WERI-Rb-1 (cell line): ENCODE measurements at regions not wholly inside any gene's neighbourhood (a gene's known extent, or its start where the extent isn't known, plus 50 kb on each side); places are given as distances from the start of the nearest gene placed in this dataset.

Experiments used
- DNase-seq: peaks from one replicate; pipeline ENCODE4 v3.0.0-alpha.2; 2020
- H3K27ac ChIP-seq: fragments of 250-450 bp; sonication (Bioruptor Pico); 2 replicates; pipeline ENCODE4 v1.5.1; 2020; ENCODE audit warnings: mild to moderate bottlenecking, moderate library complexity
- H3K27me3 ChIP-seq: fragments of 250-450 bp; sonication (Bioruptor Pico); 2 replicates; pipeline ENCODE4 v1.5.1; 2021; ENCODE audit warnings: mild to moderate bottlenecking, low read depth, moderate library complexity; ENCODE audit not compliant: insufficient read depth, severe bottlenecking
- H3K36me3 ChIP-seq: fragments of 250-450 bp; sonication (Bioruptor Pico); 2 replicates; pipeline ENCODE4 v1.5.1; 2020; ENCODE audit warnings: mild to moderate bottlenecking, moderate library complexity
- H3K4me3 ChIP-seq: 2 replicates; pipeline ENCODE4 v1.5.1; 2011; ENCODE audit warnings: low read depth, mild to moderate bottlenecking, control low read depth, low read length
- H3K9me3 ChIP-seq: fragments of 250-450 bp; sonication (Bioruptor Pico); 2 replicates; pipeline ENCODE4 v1.5.1; 2021; ENCODE audit warnings: mild to moderate bottlenecking, moderate library complexity; ENCODE audit not compliant: severe bottlenecking
- CTCF ChIP-seq: IDR thresholded peaks from 2 replicates; pipeline ENCODE4 v1.5.1; 2011; ENCODE audit warnings: low read depth, mild to moderate bottlenecking, control low read depth, inconsistent platforms, low read length

- Histone ChIP-seq H3K27ac (no peak overlapping the region), H3K27me3 (peaks cover 14% of the 10 kb centered on the region), H3K36me3 (no peaks in the 10 kb centered on the region), H3K4me3 (no peak overlapping the region), H3K9me3 (no peaks in the 10 kb centered on the region)
- no peak for DNase-seq
- TF ChIP-seq CTCF, result no peak
These were observed 161.3 kb upstream of the REG3A start for GRCh38 chr2:79320871-79321270.

DNA sequence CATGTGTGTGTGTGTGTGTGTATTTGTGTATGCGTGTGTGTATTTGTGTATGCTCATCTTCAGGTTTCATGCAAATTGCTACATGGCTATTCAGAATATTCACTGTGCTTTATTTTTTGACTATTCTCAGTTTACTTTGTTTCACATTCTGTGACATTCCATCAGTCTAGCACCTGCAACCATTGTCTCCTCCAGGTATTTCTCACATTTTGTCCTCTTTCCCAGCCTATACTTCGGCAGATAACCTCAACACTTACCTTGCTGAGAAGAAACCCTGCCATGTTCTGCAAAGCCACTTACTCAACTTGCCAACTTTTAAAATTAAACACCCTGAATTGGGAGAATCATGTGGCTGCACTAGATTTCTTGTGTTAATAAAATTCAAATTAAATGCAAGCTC lies 135.4 kb upstream of the REG3A start:
- Histone ChIP-seq H3K27ac (no peak overlapping the region), H3K4me3 (no peak overlapping the region), H3K27me3 (peaks cover 19% of the 10 kb centered on the region), H3K36me3 (no peaks in the 10 kb centered on the region), H3K9me3 (no peaks in the 10 kb centered on the region)
- no peak for TF ChIP-seq CTCF
- DNase-seq, result no peak

DNA sequence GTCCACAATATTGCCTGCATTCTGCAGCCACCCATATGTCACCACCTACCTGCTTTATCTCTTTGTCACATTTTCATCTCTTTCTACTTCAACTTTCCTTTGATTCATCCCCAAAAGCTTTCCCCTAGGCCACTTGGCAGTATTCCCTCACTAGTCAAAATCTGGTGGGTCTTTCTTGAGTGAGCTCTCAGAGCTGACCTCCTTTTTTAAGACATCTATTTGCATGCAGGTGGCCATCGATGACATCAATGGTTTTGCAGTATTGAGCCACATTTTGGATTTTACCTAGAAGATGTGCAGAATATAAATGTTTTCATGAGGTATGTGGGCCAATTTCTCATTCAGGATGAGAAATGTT lies 133.4 kb upstream of the REG3A start:
- Histone ChIP-seq H3K9me3 (no peaks in the 10 kb centered on the region), H3K27me3 (peaks cover 30% of the 10 kb centered on the region), H3K36me3 (no peaks in the 10 kb centered on the region), H3K4me3 (no peak overlapping the region), H3K27ac (no peak overlapping the region)
- DNase-seq, result no peak
- TF ChIP-seq CTCF, result no peak

DNA sequence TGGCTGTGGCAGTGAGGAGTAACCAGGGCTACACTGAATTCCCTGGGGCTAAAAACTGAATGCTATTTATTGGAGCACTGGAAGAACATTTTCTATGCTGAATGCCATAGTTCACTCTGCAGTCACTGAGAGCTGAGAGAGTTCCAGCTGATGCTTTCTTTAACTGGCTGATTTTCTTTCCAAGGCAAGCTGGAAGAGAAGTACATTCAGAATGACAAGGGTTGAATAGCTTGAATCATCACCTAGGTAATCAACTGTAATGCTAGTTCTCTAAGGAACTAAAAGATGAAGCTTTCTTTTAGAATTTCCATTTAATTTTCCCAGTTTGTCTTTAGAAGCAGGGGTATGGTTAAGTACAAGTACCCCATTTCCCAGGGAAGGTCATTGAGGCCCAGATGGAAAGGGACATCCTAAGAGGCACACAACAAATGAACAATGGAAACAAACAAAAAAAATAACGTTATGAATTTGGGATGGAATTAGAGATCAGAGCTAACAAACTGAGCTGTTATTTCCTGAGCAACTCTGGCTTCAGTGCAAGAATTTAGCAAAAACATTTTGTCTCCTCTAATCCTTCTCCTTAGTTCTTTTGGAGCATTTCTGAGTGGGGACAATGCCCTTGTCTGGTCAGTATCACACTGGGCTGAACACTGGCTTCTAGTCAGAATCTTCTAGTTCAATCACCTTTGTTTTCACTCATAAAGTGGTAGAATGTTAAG lies 132.8 kb upstream of the REG3A start:
- H3K36me3 ChIP-seq, result no peaks in the 10 kb centered on the region
- H3K9me3 ChIP-seq, result no peaks in the 10 kb centered on the region
- no peak for DNase-seq
- H3K27ac ChIP-seq, result no peak overlapping the region
- no peak overlapping the region for H3K4me3 ChIP-seq
- peaks cover 28% of the 10 kb centered on the region for H3K27me3 ChIP-seq
- no peak for TF ChIP-seq CTCF

GRCh38 chr2:79275863-79276262 lies 116.3 kb upstream of the REG3A start:
- no peaks in the 10 kb centered on the region for H3K36me3 ChIP-seq
- no peak for DNase-seq
- TF ChIP-seq CTCF, result no peak
- H3K9me3 ChIP-seq, result peaks cover 2% of the 10 kb centered on the region
- H3K27ac ChIP-seq, result no peak overlapping the region
- H3K27me3 ChIP-seq, result peaks cover 3% of the 10 kb centered on the region
- H3K4me3 ChIP-seq, result no peak overlapping the region

DNA sequence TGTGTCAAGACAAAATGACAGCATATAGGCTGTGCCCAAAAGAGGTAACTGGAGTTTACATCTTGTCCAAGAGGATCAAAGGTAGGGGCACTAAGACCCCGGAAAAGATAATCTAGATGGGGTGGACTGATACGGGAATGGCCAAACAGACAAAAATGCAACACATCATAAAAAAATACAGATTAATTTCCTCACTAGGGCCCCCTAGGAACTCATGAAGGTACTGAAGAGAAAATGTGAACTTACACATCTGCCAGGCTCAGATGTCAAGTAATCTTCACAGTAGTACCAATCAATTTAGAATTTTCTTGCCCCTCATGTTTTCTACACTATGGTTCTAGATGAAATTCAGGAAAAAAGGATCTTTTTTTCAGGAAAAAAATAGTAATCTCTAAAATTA lies 115.6 kb upstream of the REG3A start:
- Histone ChIP-seq H3K4me3 (no peak overlapping the region), H3K9me3 (peaks cover 2% of the 10 kb centered on the region), H3K27ac (no peak overlapping the region), H3K36me3 (no peaks in the 10 kb centered on the region), H3K27me3 (peaks cover 3% of the 10 kb centered on the region)
- 0 out of 2 replicates have a peak, but pooled peaks have one; percentile 2 for TF ChIP-seq CTCF
- DNase-seq, result no peak
